ENCODE measurements at regions not wholly inside any gene's neighbourhood (a gene's known extent, or its start where the extent isn't known, plus 50 kb on each side); places are given as distances from the start of the nearest gene placed in this dataset.
A peak's percentile ranks its signal among the peaks of the same experiment; 100 is the strongest.

DNA sequence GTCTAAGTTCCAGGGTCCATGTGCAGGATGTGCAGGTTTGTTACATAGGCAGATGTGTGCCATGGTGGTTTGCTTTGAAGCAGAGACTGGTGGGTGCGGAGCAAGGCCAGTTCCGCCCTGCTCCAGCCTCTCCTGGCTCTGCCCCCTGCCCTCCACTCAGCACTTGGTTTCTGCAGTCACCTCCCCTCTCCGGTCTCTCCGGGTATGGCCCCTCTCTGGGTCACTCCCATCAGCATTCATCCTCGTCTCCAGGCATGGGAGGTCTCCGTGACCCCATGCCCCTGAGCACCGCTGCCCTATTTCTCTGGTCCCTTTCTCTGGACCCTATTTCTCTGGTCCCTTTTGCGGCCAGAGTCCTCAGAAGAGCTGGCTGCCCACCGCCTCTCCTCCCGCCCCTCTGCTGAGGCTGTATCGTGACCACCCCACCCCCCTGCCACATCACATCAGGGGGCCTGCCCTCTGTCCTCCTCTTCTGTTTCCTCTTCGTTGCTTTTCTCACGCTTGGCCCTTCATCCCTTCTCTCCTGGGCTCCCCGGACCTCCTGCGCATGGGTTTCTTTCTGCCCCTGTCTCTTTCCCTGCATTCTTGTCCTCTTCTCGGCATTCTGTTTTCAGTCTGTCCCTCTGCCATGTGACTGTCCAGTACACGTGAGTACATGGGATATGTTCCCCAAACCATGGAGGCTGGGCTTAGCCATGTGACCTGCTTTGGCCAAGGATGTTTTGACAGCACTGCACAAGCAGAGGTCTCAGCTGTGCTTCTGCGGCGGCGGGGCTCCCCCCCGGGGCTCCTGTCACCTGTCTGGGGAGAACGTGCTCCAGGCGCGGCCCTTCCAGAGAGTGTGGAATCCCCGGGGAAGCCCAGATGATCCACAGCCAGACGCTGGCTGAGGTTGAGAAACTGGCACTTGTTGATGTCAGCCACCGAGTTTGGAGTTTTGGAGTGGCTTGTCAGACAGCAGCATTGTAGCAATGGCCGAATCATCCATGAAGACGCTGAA is 54.4 kb upstream of the C1orf174 start:
- peak; percentile 38 to 79 (median 65) for DNase-seq

DNA sequence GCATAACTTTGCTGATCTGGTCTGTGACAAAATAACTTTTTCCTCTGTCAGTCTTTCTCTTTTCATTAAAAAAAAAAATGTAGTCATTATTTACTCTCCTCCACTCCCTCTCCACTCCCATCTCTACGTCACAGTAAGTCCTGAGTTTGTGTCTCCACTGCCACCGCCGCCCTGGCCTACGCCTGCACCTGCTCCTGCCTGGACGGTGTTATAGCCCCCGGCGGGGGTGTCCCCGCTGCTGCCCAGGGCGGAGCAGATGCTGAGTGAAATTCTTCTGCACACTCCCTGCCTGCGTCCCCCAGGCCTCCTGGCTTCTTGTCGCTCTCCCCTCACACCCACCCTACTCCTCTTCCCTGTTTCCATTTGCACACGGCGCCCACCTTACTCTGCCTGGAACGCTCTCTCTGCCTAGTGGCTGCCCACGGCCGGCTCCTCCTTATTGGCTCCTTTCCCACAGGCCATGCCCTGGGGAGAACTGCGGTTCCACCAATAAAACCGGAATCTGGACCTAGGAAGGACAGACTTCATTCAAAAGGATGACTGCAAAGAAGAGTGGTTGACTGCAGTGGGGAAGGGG is 55.2 kb upstream of the C1orf174 start:
- peak in 2 of 3 experiments; percentile 63 to 75 for DNase-seq

DNA sequence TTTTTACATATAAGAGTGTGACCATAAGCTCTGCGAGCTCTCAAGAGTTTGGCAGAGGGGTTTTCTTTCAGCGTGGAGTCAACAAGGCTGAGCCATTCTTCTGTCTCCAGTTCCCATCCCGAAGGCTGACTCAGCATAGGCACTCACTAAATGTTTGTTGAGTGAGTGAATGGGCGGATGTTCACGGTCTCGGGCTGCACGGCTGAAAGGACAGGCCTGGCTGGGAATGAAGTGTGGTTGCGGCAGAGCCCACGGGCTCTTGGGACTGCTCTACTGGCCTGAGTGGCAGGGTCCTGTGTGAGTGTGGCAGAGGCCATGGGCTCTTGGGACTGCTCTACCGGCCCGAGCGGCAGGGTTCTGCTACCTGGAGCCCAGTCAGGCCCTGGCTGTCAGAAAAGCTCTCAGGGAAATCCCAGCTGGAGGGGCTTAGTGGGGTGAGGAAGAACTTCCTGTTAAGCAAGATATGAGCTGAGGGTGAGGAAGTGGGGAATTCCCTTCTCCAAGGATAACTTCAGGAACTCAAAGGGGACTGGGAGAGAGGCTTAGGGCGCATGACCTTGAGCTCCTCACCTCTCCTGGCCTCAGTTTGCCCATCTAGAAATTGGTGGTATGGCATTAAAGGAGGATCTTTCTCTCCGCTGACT is 56.6 kb upstream of the C1orf174 start:
- no peak for DNase-seq

DNA sequence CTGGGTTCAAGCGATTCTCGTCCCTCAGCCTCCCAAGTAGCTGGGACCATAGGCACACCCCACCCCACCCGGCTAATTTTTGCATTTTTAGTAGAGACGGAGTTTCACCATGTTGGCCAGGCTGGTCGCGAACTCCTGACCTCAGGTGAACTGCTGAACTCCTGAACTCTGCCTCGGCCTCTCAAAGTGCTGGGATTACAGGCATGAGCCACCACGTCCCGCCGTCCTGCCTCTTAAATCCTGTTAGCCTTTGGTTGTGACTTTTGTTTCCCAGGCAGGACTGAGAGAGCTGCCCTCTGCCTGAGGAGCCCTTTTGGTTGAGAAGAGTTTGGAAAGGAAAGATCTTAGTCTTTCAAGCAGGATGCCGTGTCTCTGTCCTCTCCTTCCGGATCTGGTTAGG is 59.3 kb upstream of the C1orf174 start:
- DNase-seq, result no peak

DNA sequence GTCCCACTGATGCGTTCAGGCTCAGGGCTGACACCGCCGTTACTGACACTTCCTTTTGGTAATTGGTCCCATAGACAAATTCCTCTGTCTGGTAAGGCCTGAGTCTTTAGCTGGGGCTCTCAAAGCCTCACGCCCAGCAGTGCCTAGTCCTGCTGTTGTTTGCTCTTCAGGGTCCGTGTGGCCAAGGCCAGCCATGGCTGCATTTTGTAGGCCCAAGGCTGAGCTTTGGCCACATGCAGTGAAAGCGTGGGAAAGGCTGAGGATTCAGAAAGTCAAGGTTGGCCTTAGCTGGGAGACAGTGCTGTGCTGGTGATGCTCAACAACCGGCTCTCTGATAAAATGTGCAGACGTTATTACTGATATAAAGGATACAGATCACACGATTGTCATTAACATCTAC is 63.5 kb upstream of the C1orf174 start:
- DNase-seq, result no peak

DNA sequence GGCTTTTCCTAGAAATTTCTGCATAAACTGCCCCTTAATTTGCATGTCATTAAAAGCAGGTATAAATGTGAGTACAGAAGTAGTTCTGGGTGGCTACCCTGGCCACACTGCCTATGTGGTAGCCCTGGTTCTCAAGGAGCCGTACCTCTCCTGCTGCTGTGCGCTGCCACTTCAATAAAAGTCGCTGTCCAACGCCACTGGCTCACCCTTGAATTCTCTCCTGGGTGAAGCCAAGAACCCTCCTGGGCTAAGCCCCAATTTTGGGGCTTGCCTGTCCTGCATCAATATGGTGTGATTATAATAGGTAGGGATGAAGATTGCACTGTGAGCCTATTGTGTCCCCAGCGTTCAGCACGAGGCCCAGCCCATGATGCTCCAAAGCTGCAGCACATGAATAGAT is 65.6 kb upstream of the C1orf174 start:
- DNase-seq, result no peak

DNA sequence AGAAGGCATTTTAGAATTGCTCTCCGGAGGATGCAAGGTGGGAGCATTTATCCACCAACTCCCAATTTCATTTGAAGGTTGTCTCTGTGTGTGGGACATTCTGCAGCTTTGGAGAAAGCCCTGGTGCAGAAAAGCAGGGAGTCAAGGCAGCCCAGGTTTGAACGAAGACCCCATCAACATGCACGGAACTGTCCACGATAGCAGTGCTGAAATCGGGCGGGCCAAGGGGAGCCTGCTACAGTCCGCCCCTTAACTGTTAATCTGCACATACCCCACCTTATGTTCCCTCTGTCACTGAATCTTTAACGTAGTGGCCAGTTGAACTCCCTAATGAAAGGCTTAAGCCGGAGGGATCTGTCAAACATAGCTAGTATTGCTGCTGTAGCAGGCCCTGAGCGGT is 68.8 kb upstream of the C1orf174 start:
- DNase-seq, result no peak

DNA sequence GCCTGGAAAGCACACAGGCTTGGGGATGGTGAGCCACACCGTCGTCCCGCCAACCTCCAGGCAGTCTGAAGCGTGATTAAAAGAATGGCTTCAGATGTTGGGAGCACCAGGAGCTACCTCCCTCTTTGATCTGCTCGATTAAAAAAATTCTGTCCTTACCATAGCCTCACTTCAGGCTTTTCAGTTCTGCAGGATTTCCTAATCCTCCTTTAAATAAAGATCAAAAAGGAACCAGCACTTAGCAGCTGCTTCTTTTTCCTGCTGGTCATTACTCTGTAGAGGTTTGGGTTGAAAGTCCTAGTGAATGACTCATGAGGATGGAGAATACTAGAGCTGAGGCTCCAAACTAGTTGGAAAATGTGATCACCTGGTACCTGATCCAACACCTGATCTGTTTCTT is 71.9 kb upstream of the C1orf174 start:
- DNase-seq, result no peak

DNA sequence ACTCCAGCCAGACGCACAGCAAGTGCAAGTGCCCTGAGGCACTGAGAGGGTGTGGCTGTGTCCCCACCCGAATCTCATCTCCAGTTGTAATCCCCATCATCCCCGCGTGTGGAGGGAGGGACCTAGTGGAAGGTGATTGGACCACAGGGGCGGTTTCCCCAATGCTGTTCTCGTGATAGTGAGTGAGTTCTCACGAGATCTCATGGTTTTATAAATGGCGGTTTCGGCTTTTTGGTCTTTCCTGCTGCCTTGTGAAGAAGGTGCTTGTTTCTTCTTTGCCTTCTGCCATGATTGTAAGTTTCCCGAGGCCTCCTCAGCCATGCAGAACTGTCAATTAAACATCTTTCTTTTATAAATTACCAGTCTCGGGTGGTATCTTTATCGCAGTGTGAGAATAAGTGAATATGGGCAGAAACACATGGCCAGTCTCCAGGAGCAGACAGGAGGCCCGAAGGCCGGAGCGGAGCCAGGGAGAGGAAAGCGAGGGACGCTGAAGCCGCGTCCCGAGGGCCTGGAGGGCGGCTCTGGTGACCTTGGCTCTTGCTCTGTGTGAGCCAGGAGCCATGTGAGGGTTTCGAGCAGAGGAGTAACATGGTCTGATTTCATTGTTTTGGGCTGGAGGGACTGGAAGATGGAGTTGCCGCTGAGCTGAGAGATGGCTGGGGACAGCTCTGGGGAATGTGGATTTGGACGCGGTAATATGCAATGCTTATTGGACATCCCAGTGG is 76.0 kb upstream of the C1orf174 start:
- no peak for DNase-seq

DNA sequence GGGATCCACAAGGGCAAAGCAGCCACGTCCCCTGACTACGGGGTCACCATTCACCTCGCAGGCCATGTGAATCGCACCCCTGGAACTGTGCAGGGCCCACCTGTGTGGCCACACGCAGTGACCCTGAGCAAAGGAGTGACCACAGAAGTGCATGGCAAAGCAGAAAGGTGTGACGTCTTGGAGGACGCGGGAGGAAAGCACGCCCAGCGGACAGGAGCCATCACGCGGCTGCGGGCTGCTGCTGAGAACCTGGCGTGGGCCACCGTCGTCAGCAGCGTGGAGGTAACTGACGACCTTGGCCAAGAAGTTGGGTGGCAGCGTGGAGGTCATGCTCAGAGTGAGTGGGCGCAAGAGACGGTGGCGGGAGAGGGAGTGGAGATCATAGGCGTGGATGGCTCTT is 76.7 kb upstream of the C1orf174 start:
- DNase-seq, result no peak

DNA sequence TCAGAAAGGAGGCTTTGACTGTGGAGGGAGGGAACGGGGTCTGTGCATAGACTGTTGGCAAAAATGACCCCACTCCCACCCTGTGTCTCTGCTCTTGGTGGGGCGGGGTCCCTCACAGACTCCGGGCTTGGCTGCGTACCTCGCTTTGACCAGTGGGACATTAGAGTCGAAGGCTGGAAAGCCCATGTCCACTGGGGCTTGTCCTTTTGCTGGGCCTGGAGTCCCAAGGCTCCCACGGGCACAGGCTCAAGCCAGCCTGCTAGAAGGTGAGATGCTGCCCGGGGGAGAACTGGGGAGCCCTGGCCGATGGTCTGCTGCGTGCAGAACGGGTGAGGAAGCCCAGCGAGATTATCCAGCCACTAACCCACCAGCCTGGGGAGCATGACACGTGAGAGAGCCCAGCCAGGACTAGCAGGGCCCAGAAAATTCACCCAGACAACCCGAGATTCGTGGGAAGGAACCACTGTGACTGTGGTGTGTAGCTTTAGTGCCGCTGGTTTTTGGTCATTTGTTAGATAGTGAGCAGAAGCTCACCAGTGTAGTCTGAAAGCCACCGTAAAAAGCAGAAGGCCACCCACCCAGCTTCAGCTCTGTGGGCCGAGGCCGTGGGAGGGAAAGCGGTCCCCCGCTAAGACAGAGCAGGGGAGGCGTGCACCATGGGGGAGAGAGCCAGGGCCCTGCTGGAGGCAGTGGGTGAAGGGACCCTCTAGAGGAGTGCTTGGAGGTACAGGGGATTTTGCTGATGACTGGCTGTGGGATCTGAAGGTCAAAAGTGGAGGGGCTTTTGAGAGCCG is 78.3 kb upstream of the C1orf174 start:
- no peak for DNase-seq

DNA sequence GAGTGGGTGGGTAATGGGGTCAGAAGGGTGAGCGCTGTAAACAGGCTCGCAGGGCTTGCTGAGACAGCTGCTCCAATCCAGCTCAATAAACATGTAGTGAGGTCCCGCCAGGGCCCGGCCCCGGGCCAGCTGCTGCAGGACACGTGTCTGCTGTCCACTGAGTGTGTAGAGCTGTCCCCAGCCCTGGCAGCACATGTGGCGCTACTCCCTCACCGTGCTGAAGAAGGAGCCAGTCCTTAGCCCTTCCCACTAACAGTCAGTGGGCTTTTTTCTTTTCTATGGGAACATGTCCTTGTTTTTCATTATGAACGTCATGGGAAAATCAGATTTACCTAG is 78.9 kb upstream of the C1orf174 start:
- DNase-seq, result no peak

DNA sequence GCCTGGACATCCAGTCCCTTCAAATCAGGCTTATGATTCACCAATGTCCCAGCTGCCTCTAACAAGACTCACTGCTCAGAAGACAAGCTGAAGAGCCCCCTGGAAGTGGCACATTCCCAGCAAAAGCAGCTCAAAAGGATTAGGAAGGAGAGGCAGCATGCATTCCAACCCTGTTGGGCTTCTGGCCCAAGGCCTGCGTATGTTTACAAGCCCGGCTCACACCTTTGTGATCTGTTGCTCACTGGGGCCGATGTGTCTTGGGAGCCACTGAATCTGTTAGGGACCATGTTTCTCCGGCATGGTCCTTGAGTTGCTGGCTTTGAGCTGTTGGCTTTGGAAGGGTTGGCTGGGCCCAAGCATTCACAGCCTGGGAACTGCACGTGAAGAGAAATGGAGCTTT is 81.2 kb upstream of the C1orf174 start:
- DNase-seq, result no peak

DNA sequence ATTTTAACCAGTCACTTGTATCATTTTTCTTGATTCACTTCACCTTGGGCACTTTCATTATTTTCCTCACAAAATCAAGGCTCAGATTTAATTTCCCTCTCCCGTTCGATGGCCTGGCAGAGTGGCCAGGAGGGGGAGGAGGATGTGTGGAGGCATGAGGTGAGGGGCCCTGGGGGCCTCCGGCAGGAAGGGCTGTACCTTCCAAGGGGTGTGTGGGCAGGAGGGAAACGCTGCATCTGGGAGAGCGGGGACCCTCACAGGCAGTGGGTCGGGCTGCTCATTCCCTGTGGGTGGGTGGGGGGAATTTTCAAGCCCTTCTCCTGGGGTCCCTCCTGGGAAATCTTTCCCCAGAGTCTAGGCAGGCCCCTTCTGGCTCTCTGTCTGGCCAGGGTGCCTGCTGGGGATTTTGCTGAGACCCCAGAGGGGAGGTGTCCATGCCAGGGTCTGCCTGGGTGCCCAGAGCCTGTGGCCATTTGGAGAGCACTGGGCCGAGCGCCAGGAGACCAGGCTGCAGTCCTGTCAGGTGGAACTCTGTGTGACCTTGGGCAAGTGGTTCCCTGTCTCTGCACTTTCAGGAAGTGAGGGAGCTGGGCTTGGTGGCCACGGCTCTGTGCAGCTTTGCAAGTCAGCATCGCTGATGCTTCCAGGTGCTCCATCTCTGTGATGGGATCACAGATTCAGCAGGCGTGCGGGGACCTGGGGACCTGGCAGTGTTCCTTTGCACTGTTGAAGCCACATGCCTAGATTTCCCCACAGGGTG is 81.9 kb upstream of the C1orf174 start:
- no peak for DNase-seq

DNA sequence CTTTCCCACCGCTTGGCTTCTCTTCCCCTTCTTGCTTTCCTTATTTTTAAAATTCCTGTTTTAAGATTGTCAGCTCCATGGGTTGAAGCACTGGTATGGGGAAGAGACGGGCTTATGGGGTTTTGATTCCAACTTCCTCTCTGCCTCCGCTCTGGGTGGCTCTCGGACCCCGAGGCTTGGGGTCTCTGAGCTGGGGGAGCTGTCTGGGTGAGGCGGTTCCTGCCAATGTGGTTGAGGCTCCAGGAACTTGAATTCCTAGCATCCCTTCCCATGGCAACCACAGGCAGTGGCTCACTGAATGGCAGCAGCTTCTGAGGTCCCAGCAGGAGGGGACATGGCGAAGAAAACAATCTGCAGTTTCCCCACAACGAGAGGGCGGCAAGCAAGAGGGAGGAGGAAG is 83.1 kb upstream of the C1orf174 start:
- no peak for DNase-seq

DNA sequence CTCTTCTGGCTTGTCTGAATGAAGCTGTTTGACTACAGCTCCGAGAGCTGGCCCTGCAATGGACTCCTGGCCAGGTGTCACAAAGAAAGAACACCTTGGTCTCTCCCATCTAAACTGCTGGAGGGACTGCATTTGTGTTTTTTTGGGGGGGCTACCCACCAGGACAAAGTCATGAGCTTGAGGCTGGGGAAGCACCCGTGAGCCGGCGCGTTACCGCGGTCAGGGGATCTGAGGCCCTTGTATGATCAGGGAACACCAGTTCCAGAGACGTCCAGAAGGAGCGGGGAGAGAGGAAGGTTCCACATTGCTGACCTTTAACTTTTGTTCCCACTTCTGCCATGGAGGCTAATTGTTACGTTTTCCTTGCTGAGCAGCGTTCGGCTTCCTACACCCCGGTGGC is 84.5 kb upstream of the C1orf174 start:
- no peak for DNase-seq

DNA sequence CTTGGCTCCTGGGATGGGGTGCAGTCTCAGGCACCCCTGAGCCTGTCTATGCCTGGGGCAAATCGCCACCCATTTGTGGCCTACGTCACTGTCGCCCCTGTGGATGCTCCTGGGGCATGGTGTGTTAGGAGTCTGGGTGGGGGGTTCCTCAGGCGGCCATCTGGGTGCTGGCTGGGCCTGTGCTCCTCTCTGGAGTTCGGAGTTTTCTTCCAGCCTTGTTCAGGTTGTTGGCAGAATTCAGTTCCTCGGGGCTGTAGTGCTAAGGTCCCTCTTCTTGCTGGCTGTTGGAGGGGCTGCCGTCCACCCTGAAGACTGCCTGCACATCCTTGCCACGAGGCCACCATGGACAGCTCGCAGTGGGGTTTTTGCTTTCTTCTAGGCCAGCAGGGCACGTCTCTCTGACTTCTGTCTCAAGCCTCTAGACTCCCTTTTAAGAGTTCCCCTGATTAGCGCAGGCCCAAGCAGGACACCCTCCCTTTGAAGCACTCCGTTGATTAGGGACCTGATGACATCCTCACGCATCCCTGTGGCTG is 86.7 kb upstream of the C1orf174 start:
- no peak for DNase-seq

DNA sequence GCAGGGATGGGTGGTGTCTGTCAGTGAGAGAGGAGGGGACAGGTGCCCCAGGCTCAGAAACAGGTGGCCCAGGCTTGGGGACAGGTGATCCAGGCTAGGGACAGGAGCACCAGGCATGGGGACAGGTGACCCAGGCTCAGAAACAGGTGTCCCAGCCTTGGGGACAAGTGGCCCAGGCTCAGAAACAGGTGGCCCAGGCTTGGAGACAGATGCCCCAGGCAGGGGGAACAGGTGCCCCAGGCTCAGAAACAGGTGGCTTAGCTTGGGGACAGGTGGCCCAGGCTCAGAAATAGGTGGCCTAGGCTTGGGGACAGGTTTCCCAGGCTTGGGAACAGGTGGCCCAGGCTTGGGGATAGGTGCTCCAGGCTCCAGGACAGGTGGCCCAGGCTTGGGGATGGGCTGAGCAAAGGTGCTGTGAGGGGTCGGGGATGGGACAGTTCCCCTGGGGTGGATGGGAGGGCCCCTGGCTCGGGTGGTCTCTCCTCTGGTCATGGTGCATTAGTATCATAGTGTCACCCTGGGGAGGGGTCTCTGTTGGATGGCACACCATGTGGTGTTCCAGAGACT is 87.7 kb upstream of the C1orf174 start:
- DNase-seq, result no peak

DNA sequence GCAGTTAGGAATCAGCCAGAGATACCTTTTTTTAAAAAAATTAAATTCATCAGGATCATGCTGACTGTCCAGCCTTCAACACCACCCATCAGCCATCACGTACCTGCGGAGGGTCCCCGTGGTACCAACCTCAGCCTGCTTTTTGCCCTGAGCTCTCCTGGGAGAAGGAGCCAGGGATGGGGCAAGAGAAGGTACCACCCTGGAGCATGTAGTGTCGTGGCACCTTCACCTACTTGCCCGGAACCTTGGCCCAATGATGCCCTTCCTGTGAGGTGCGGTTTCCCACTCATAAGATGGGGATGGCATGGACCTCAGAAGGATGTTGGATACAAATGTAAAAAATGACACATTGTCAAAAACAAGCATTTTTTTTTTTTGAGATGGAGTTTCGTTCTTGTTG is 88.4 kb upstream of the C1orf174 start:
- DNase-seq, result no peak

DNA sequence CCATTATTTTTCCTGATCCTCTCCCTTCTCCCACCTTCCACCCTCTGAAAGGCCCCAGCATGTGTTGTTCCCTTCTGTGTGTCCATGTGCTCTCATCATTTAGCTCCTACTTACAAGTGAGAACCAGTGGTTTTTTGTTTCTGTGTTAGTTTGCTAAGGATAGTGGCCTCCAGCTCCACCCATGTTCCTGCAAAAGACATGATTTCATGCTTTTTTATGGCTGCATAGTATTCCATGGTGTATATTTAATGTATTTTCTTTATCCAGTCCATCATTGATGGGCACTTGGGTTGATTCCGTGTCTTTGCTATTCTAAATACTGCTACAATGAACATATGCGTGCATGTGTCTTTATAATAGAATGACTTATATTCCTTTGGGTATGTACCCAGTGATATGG is 89.4 kb upstream of the C1orf174 start:
- DNase-seq, result no peak

DNA sequence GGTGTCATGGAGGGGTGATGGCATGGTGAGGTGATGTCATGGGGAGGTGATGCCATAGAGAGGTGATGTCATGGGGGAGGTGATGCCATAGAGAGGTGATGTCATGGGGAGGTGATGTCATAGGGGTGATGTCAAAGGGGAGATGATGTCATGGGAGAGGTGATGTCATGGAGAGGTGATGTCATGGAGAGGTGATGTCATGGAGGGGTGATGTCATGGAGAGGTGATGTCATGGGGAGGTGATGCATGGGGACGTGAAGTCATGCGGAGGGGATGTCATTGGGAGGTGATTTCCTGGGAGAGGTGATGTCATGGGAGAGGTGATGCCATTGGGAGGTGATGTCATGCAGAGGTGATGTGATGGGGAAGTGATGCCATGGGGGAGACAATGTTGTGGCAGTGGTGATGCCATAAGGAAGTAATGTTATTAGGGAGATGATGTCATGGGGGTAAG is 92.1 kb upstream of the C1orf174 start:
- no peak for DNase-seq

Data from NCI-H1417 (cell line).